ENCODE measurements at regions not wholly inside any gene's neighbourhood (a gene's known extent, or its start where the extent isn't known, plus 50 kb on each side); places are given as distances from the start of the nearest gene placed in this dataset.

DNA sequence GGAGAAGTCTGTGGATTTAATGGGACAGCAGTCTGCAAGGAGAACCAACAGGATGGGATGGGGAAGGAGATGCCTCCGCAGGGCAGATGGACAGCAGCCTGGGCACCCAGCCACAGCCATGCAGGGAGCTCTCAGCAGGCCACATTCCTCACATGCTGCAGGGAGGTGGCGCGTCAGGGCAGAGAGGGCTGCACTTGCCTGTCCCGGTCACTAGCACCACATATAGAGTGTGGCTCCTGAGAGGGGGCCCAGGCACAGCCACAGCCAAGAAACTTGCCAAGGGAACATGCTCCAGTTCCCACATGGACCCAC lies 86.8 kb upstream of the ZMIZ1 start:
- TF ChIP-seq FOXA1 (IDR thresholded peaks at IDR 0.05) (no peak), FOXM1 (IDR thresholded peaks at IDR 0.05; ENCODE audit: borderline replicate concordance) (no peak), SP1 (IDR thresholded peaks at IDR 0.05) (no peak), TARDBP (IDR thresholded peaks at IDR 0.05) (no peak), L3MBTL2 (conservative IDR thresholded peaks at IDR 0.05) (no peak), HDGF (IDR thresholded peaks at IDR 0.05; ENCODE audit: borderline replicate concordance) (no peak), SUZ12 (IDR thresholded peaks at IDR 0.05) (no peak), BHLHE40 (IDR thresholded peaks at IDR 0.05; ENCODE audit: borderline replicate concordance) (no peak), ELF4 (IDR thresholded peaks at IDR 0.05) (no peak), NFRKB (IDR thresholded peaks at IDR 0.05) (no peak), ZNF384 (IDR thresholded peaks at IDR 0.05) (no peak)
- TF ChIP-seq, protein P1, sequence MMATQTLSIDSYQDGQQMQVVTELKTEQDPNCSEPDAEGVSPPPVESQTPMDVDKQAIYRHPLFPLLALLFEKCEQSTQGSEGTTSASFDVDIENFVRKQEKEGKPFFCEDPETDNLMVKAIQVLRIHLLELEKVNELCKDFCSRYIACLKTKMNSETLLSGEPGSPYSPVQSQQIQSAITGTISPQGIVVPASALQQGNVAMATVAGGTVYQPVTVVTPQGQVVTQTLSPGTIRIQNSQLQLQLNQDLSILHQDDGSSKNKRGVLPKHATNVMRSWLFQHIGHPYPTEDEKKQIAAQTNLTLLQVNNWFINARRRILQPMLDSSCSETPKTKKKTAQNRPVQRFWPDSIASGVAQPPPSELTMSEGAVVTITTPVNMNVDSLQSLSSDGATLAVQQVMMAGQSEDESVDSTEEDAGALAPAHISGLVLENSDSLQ (IDR thresholded peaks at IDR 0.05) = no peak

All from HEK293T (cell line).